Activated CD8-positive, alpha-beta T cell treated with anti-CD3 and anti-CD28 coated beads for 36 hours (primary cell): ENCODE measurements at regions not wholly inside any gene's neighbourhood (a gene's known extent, or its start where the extent isn't known, plus 50 kb on each side); places are given as distances from the start of the nearest gene placed in this dataset.

ENCODE experiments used
- ATAC-seq: fragments of 200-7000 bp; cut with Tn5 transposase; one replicate; pipeline ENCODE4 v1.10.0; 2021; ENCODE audit warnings: mild to moderate bottlenecking, moderate library complexity
- CTCF ChIA-PET: fragments of 350-600 bp; sonication (Branson Sonifier 250); formaldehyde crosslinking; loops from one replicate; lab custom pipeline; 2021; ENCODE audit warnings: antibody characterized with exemption; lab: Charles Lee
- POLR2A ChIA-PET: fragments of 350-600 bp; sonication (Branson Sonifier 250); formaldehyde crosslinking; loops from one replicate; lab custom pipeline; 2021; ENCODE audit warnings: antibody characterized with exemption; lab: Charles Lee
- DNase-seq: peaks from one replicate; pipeline ENCODE4 v3.0.0-alpha.2; 2020
- H3K27ac Mint-ChIP-seq: one replicate; pipeline ENCODE4 v1.8.0; 2021; ENCODE audit warnings: mild to moderate bottlenecking, mixed read lengths
- H3K27me3 Mint-ChIP-seq: one replicate; pipeline ENCODE4 v1.8.0; 2021; ENCODE audit warnings: mixed read lengths
- H3K36me3 Mint-ChIP-seq: one replicate; pipeline ENCODE4 v1.8.0; 2021; ENCODE audit warnings: low read depth, mixed read lengths
- H3K4me1 Mint-ChIP-seq: one replicate; pipeline ENCODE4 v1.8.0; 2021; ENCODE audit warnings: low read depth, mixed read lengths
- H3K4me3 Mint-ChIP-seq: one replicate; pipeline ENCODE4 v1.8.0; 2021; ENCODE audit warnings: mild to moderate bottlenecking, moderate library complexity, mixed read lengths
- H3K9me3 Mint-ChIP-seq: one replicate; pipeline ENCODE4 v1.8.0; 2021; ENCODE audit warnings: mixed read lengths
- CTCF ChIP-seq: fragments of 200-600 bp; IDR thresholded peaks from one replicate; pipeline ENCODE4 v1.8.0; 2022; ENCODE audit warnings: antibody characterized with exemption, mild to moderate bottlenecking
- intact Hi-C: fragments of 100-400 bp; cut with micrococcal nuclease; formaldehyde crosslinking; loops from one replicate; pipeline ENCODE4 v1.10.0; 2022

GRCh38 chr16:86962913-86963312 lies 354.3 kb downstream of the C16orf95 start:
- Mint-ChIP-seq H3K27ac (no peak overlapping the region), H3K27me3 (peaks cover 12% of the 10 kb centered on the region), H3K36me3 (no peaks in the 10 kb centered on the region), H3K4me1 (no peaks in the 10 kb centered on the region), H3K4me3 (no peak overlapping the region), H3K9me3 (no peaks in the 10 kb centered on the region)
- TF ChIP-seq CTCF, result no peak
- intact Hi-C loops, result no loop called here
- DNase-seq (no peak), ATAC-seq (no peak)
- ChIA-PET POLR2A (no interaction called here), CTCF (no interaction called here)

- H3K36me3 Mint-ChIP-seq, result no peaks in the 10 kb centered on the region
- no peak overlapping the region for H3K27ac Mint-ChIP-seq
- ATAC-seq (no peak), DNase-seq (no peak)
- H3K27me3 Mint-ChIP-seq, result peaks cover 5% of the 10 kb centered on the region
- ChIA-PET POLR2A (no interaction called here), CTCF (no interaction called here)
- H3K4me1 Mint-ChIP-seq, result no peaks in the 10 kb centered on the region
- TF ChIP-seq CTCF, result no peak
- intact Hi-C loops, result no loop called here
- H3K4me3 Mint-ChIP-seq, result no peak overlapping the region
- H3K9me3 Mint-ChIP-seq, result no peaks in the 10 kb centered on the region
These were observed 353.3 kb downstream of the C16orf95 start for GRCh38 chr16:86963600-86964575.

- TF ChIP-seq CTCF, result no peak
- peaks cover 2% of the 10 kb centered on the region for H3K27me3 Mint-ChIP-seq
- no peaks in the 10 kb centered on the region for H3K36me3 Mint-ChIP-seq
- POLR2A ChIA-PET, result no interaction called here
- DNase-seq, result no peak
- H3K27ac Mint-ChIP-seq, result no peak overlapping the region
- no peaks in the 10 kb centered on the region for H3K4me1 Mint-ChIP-seq
- no peaks in the 10 kb centered on the region for H3K9me3 Mint-ChIP-seq
- no peak for ATAC-seq
- CTCF ChIA-PET, result no interaction called here
- no peak overlapping the region for H3K4me3 Mint-ChIP-seq
- intact Hi-C loops, result no loop called here
These were observed 352.4 kb downstream of the C16orf95 start for GRCh38 chr16:86964796-86965241.

GRCh38 chr16:86965331-86965730 lies 351.9 kb downstream of the C16orf95 start:
- POLR2A ChIA-PET, result interaction anchor here (0.6 kb wide), 1 partner anchor 773 kb away, joined by 3 read pairs; no protein-coding TSS in a partner anchor
- no peak overlapping the region for H3K27ac Mint-ChIP-seq
- no peaks in the 10 kb centered on the region for H3K9me3 Mint-ChIP-seq
- H3K4me1 Mint-ChIP-seq, result no peaks in the 10 kb centered on the region
- intact Hi-C loops, result no loop called here
- H3K27me3 Mint-ChIP-seq, result no peaks in the 10 kb centered on the region
- ATAC-seq, result no peak
- DNase-seq, result no peak
- H3K4me3 Mint-ChIP-seq, result no peak overlapping the region
- CTCF ChIA-PET, result no interaction called here
- no peak for TF ChIP-seq CTCF
- no peaks in the 10 kb centered on the region for H3K36me3 Mint-ChIP-seq

- CTCF ChIA-PET, result no interaction called here
- no peaks in the 10 kb centered on the region for H3K4me1 Mint-ChIP-seq
- TF ChIP-seq CTCF, result no peak
- POLR2A ChIA-PET, result interaction anchor here (0.6 kb wide), 1 partner anchor 774 kb away, joined by 3 read pairs; no protein-coding TSS in a partner anchor
- ATAC-seq (no peak), DNase-seq (no peak)
- H3K36me3 Mint-ChIP-seq, result no peaks in the 10 kb centered on the region
- no peak overlapping the region for H3K27ac Mint-ChIP-seq
- intact Hi-C loops, result no loop called here
- H3K9me3 Mint-ChIP-seq, result no peaks in the 10 kb centered on the region
- H3K27me3 Mint-ChIP-seq, result peaks cover 1% of the 10 kb centered on the region
- no peak overlapping the region for H3K4me3 Mint-ChIP-seq
These were observed 351.2 kb downstream of the C16orf95 start for GRCh38 chr16:86965840-86966550.
